H1 (cell line): ENCODE measurements at regions not wholly inside any gene's neighbourhood (a gene's known extent, or its start where the extent isn't known, plus 50 kb on each side); places are given as distances from the start of the nearest gene placed in this dataset.

Source experiments
- CTCF ChIA-PET: fragments of 300-600 bp; sonication (Branson Sonifier 250); formaldehyde crosslinking; loops from one replicate; lab custom pipeline; 2021; ENCODE audit not compliant: partially characterized antibody; lab: Charles Lee
- POLR2A ChIA-PET: fragments of 300-600 bp; sonication (Branson Sonifier 250); formaldehyde crosslinking; loops from one replicate; lab custom pipeline; 2021; ENCODE audit warnings: inconsistent platforms; ENCODE audit not compliant: partially characterized antibody; lab: Charles Lee
- DNase-seq, 2 experiments: peaks; one replicate each; pipeline versions ENCODE4 v3.0.0 to v3.0.0-alpha.2; 2010 to 2022; ENCODE audit warnings: low spot score in 2 of 2, low read depth in 1 of 2, mixed read lengths in 1 of 2
- FAIRE-seq: peaks from 2 replicates; lab custom pipeline; 2011; peaks lifted over from hg19 to GRCh38; lab: Jason Lieb, UNC
- H2AFZ ChIP-seq: 2 replicates; pipeline ENCODE4 v1.8.1; 2012; ENCODE audit warnings: low read length, inconsistent platforms
- H2AK5ac ChIP-seq: 2 replicates; pipeline ENCODE4 v1.6.1; 2013; ENCODE audit warnings: low read depth, low read length
- H2BK120ac ChIP-seq: replicated peaks from 2 replicates; pipeline ENCODE3; 2013; ENCODE audit warnings: low read depth, low read length, inconsistent platforms
- H2BK12ac ChIP-seq: 2 replicates; pipeline ENCODE4 v1.6.1; 2013; ENCODE audit warnings: low read depth, low read length
- H2BK15ac ChIP-seq: 2 replicates; pipeline ENCODE4 v1.6.1; 2013; ENCODE audit warnings: low read length
- H2BK20ac ChIP-seq: 2 replicates; pipeline ENCODE4 v1.6.1; 2013; ENCODE audit warnings: low read length
- H2BK5ac ChIP-seq: 2 replicates; pipeline ENCODE4 v1.6.1; 2013; ENCODE audit warnings: low read depth, low read length
- H3K14ac ChIP-seq: 2 replicates; pipeline ENCODE4 v1.6.1; 2013; ENCODE audit warnings: inconsistent platforms; ENCODE audit not compliant: insufficient read length
- H3K18ac ChIP-seq: 2 replicates; pipeline ENCODE4 v1.6.1; 2013; ENCODE audit warnings: low read length; ENCODE audit errors: extremely low read depth
- H3K23ac ChIP-seq: 2 replicates; pipeline ENCODE4 v1.6.1; 2013; ENCODE audit warnings: inconsistent platforms; ENCODE audit not compliant: insufficient read length
- H3K23me2 ChIP-seq: 2 replicates; pipeline ENCODE4 v1.6.1; 2013; ENCODE audit warnings: low read depth, low read length
- H3K27ac ChIP-seq: 2 replicates; pipeline ENCODE4 v1.6.1; 2011; ENCODE audit warnings: low read depth, low read length, inconsistent platforms
- H3K27me3 ChIP-seq, 4 experiments: replicated peaks in 1 of 4; 1 replicate in 1 of 4; 2 replicates in 3 of 4; pipeline versions ENCODE4 v1.6.1 to v1.8.1; 2011 to 2013; ENCODE audit warnings: low read length in 3 of 4, mild to moderate bottlenecking in 3 of 4, inconsistent platforms in 2 of 4, mixed read lengths in 2 of 4, moderate library complexity in 1 of 4; ENCODE audit not compliant: control insufficient read depth in 3 of 4, insufficient read depth in 3 of 4; ENCODE audit errors: extremely low read depth in 1 of 4
- H3K36me3 ChIP-seq, 4 experiments: 2 replicates each; pipeline versions ENCODE4 v1.6.1 to v1.8.1; 2011 to 2013; ENCODE audit warnings: mild to moderate bottlenecking in 4 of 4, low read length in 3 of 4, moderate library complexity in 2 of 4, control low read depth in 1 of 4, inconsistent platforms in 1 of 4; ENCODE audit not compliant: insufficient read depth in 4 of 4, control insufficient read depth in 2 of 4
- H3K4ac ChIP-seq: replicated peaks from 2 replicates; pipeline ENCODE3; 2013; ENCODE audit warnings: low read length, low read depth, mixed read lengths, inconsistent platforms; ENCODE audit not compliant: insufficient read length
- H3K4me1 ChIP-seq, 4 experiments: replicated peaks in 1 of 4; 1 replicate in 1 of 4; 2 replicates in 3 of 4; pipeline versions ENCODE4 v1.6.1 to v1.8.1; 2011 to 2013; ENCODE audit warnings: low read length in 3 of 4, inconsistent platforms in 2 of 4, mixed read lengths in 1 of 4; ENCODE audit not compliant: insufficient read depth in 4 of 4, control insufficient read depth in 3 of 4
- H3K4me2 ChIP-seq, 2 experiments: 2 replicates each; pipeline versions ENCODE4 v1.6.1 to v1.8.1; 2011 to 2013; ENCODE audit warnings: low read depth in 2 of 2, low read length in 2 of 2, control low read depth in 1 of 2, inconsistent platforms in 1 of 2, mild to moderate bottlenecking in 1 of 2; ENCODE audit not compliant: insufficient read depth in 1 of 2
- H3K4me3 ChIP-seq, 4 experiments: fragments of 200-600, 300-600 bp in 1 of 4; sonication (generic), shearing (Covaris generic), sonication (Bioruptor Twin) in 1 of 4; 2 replicates each; pipeline versions ENCODE4 v1.5.1 to v1.8.1; 2011 to 2016; ENCODE audit warnings: low read length in 4 of 4, low read depth in 3 of 4, control low read depth in 2 of 4, inconsistent platforms in 2 of 4, mild to moderate bottlenecking in 2 of 4, mixed read lengths in 1 of 4, moderate library complexity in 1 of 4; ENCODE audit not compliant: insufficient read depth in 2 of 4; ENCODE audit errors: extremely low read depth in 1 of 4
- H3K56ac ChIP-seq: replicated peaks from 2 replicates; pipeline ENCODE3; 2013; ENCODE audit warnings: low read depth, mild to moderate bottlenecking, mixed read lengths, low read length, inconsistent platforms; ENCODE audit not compliant: insufficient read length
- H3K79me1 ChIP-seq: 2 replicates; pipeline ENCODE4 v1.6.1; 2013; ENCODE audit warnings: low read depth, low read length, control low read depth
- H3K79me2 ChIP-seq, 2 experiments: 2 replicates each; pipeline versions ENCODE4 v1.6.1 to v1.8.1; 2012 to 2013; ENCODE audit warnings: low read length in 2 of 2, mild to moderate bottlenecking in 2 of 2, inconsistent platforms in 1 of 2; ENCODE audit not compliant: insufficient read depth in 2 of 2, control insufficient read depth in 1 of 2
- H3K9ac ChIP-seq, 4 experiments: replicated peaks in 1 of 4; 1 replicate in 1 of 4; 2 replicates in 3 of 4; pipeline versions ENCODE4 v1.6.1 to v1.8.1; 2011 to 2013; ENCODE audit warnings: low read depth in 3 of 4, low read length in 3 of 4, control low read depth in 2 of 4, mild to moderate bottlenecking in 2 of 4, moderate library complexity in 2 of 4, inconsistent platforms in 1 of 4; ENCODE audit errors: extremely low read depth in 1 of 4
- H3K9me3 ChIP-seq, 2 experiments: 2 replicates each; pipeline versions ENCODE4 v1.6.1 to v1.8.1; 2012 to 2013; ENCODE audit warnings: mild to moderate bottlenecking in 2 of 2, moderate library complexity in 2 of 2, control low read depth in 1 of 2, inconsistent platforms in 1 of 2, low read depth in 1 of 2, low read length in 1 of 2, mixed read lengths in 1 of 2; ENCODE audit not compliant: insufficient read depth in 2 of 2
- H4K20me1 ChIP-seq, 2 experiments: replicated peaks in 1 of 2; 2 replicates each; pipeline versions ENCODE3 to v1.8.1; 2011 to 2013; ENCODE audit warnings: inconsistent platforms in 2 of 2, low read length in 2 of 2, mild to moderate bottlenecking in 1 of 2; ENCODE audit not compliant: insufficient read depth in 2 of 2, control insufficient read depth in 1 of 2
- H4K5ac ChIP-seq: 2 replicates; pipeline ENCODE4 v1.6.1; 2013; ENCODE audit warnings: low read length, low read depth, mixed read lengths, inconsistent platforms; ENCODE audit not compliant: insufficient read length
- H4K8ac ChIP-seq: 2 replicates; pipeline ENCODE4 v1.8.0; 2013; ENCODE audit warnings: mild to moderate bottlenecking, moderate library complexity, low read length, inconsistent platforms; ENCODE audit not compliant: insufficient read depth; ENCODE audit errors: extremely low read depth
- H4K91ac ChIP-seq: replicated peaks from 2 replicates; pipeline ENCODE3; 2013; ENCODE audit warnings: low read length, mixed read lengths, inconsistent platforms; ENCODE audit not compliant: insufficient read length
- ATF3 ChIP-seq: IDR thresholded peaks from 2 replicates; pipeline ENCODE4 v1.6.1; 2011; ENCODE audit warnings: low read depth, mild to moderate bottlenecking, low read length; ENCODE audit not compliant: insufficient read depth
- CEBPB ChIP-seq: IDR thresholded peaks from 2 replicates; pipeline ENCODE4 v1.6.1; 2012; ENCODE audit warnings: low read depth, low read length
- CTBP2 ChIP-seq: IDR thresholded peaks from 2 replicates; pipeline ENCODE4 v1.7.0; 2011; ENCODE audit warnings: borderline replicate concordance, mild to moderate bottlenecking, moderate library complexity, mixed read lengths, low read length; ENCODE audit not compliant: insufficient read depth, insufficient read length
- E2F6 ChIP-seq: IDR thresholded peaks from 2 replicates; pipeline ENCODE4 v1.6.1; 2012; ENCODE audit warnings: inconsistent platforms
- HDAC2 ChIP-seq, 2 experiments: fragments of 300-600 bp in 1 of 2; sonication (generic) in 1 of 2; IDR thresholded peaks; 2 replicates each; pipeline ENCODE4 v1.6.1; 2011 to 2012; ENCODE audit warnings: low read depth in 2 of 2, low read length in 2 of 2, mild to moderate bottlenecking in 2 of 2, moderate library complexity in 2 of 2, borderline replicate concordance in 1 of 2, inconsistent platforms in 1 of 2
- PHF8 ChIP-seq: fragments of 200-600 bp; sonication (generic); conservative IDR thresholded peaks from 2 replicates; pipeline ENCODE4 v1.7.1; 2012; ENCODE audit warnings: low read depth, mild to moderate bottlenecking, inconsistent platforms, low read length, moderate library complexity
- POLR2AphosphoS5 ChIP-seq: IDR thresholded peaks from 2 replicates; pipeline ENCODE4 v1.6.1; 2011; ENCODE audit warnings: low read depth, low read length
- RFX5 ChIP-seq: IDR thresholded peaks from 2 replicates; pipeline ENCODE4 v1.6.1; 2011; ENCODE audit warnings: low read depth, low read length, improper control_type of control experiment, borderline replicate concordance
- SIN3A ChIP-seq, 2 experiments: IDR thresholded peaks in 1 of 2; conservative IDR thresholded peaks in 1 of 2; 2 replicates each; pipeline ENCODE4 v1.6.1; 2011 to 2012; ENCODE audit warnings: low read length in 2 of 2, improper control_type of control experiment in 1 of 2, low read depth in 1 of 2, mild to moderate bottlenecking in 1 of 2
- ZNF274 ChIP-seq: IDR thresholded peaks from 2 replicates; pipeline ENCODE4 v1.7.0; 2012; ENCODE audit warnings: low read length, borderline replicate concordance; ENCODE audit errors: extremely low read depth
- WGBS, 2 experiments: shearing (Covaris generic) in 1 of 2; methylation state at CpG; one replicate each; pipeline versions ENCODE4 v1.1.6 to v1.1.7; 2013 to 2015; ENCODE audit warnings: low lambda C conversion rate in 2 of 2, mixed read lengths in 2 of 2, inconsistent platforms in 1 of 2, low coverage in 1 of 2, missing lambda C conversion rate in 1 of 2; ENCODE audit not compliant: insufficient replicate concordance in 2 of 2, insufficient coverage in 1 of 2, insufficient read length in 1 of 2; ENCODE audit errors: extremely low coverage in 1 of 2, missing lambda C conversion rate in 1 of 2; 5-methylcytosine and 5-hydroxymethylcytosine counted together

GRCh38 chr5:81802625-81803024 lies 51.7 kb upstream of the SSBP2 start:
- Histone ChIP-seq H4K8ac (no peak overlapping the region), H3K18ac (no peak overlapping the region), H3K4me3 (no peak overlapping the region), H2AFZ (no peak overlapping the region), H3K14ac (no peak overlapping the region), H4K5ac (no peak overlapping the region), H4K20me1 (no peaks in the 10 kb centered on the region), H2BK5ac (no peak overlapping the region), H2BK15ac (no peak overlapping the region), H3K79me1 (no peaks in the 10 kb centered on the region), H3K4me2 (no peak overlapping the region), H3K23me2 (peaks cover 3% of the 10 kb centered on the region; the same call in 1 of the 2 replicates), H3K23ac (no peak overlapping the region), H3K9ac (no peak overlapping the region), H3K4ac (no peak overlapping the region), H3K27me3 (no peaks in the 10 kb centered on the region), H3K79me2 (no peaks in the 10 kb centered on the region), H3K27ac (no peak overlapping the region), H3K4me1 (peaks cover 0 to 3% (median 0%) of the 10 kb centered on the region in 4 experiments; a peak in 1 of 7 replicates), H3K9me3 (peaks cover 0 to 2% of the 10 kb centered on the region in 2 experiments; a peak in 1 of 4 replicates), H3K36me3 (no peaks in the 10 kb centered on the region), H2BK20ac (no peak overlapping the region), H2BK12ac (no peak overlapping the region), H2AK5ac (no peak overlapping the region), H2BK120ac (no peak overlapping the region), H3K56ac (no peak overlapping the region), H4K91ac (no peak overlapping the region)
- FAIRE-seq (no peak), DNase-seq (no peak)
- POLR2A ChIA-PET = no interaction called here
- 79% methylated on average over 2 of the region's 2 CpGs; no CpG with 5 or more reads in 1 of the 2 experiments for WGBS, 2 experiments
- CTCF ChIA-PET = interaction anchor here (0.7 kb wide), 1 partner anchor 8 kb away, joined by 3 read pairs; no protein-coding TSS in a partner anchor
- TF ChIP-seq SIN3A (conservative IDR thresholded peaks at IDR 0.05 in 1 of 2, IDR thresholded peaks at IDR 0.05 in 1 of 2; ENCODE audit: low read depth in 1 of 2, low read length in 2 of 2) (no peak), E2F6 (no peak), CTBP2 (no peak), CEBPB (no peak), POLR2AphosphoS5 (no peak), HDAC2 (IDR thresholded peaks at IDR 0.05; ENCODE audit: borderline replicate concordance in 1 of 2, low read depth in 2 of 2, low read length in 2 of 2) (no peak), ATF3 (no peak), ZNF274 (no peak), PHF8 (no peak), RFX5 (no peak)
